Neural cell (in vitro differentiated cells): ENCODE measurements at regions not wholly inside any gene's neighbourhood (a gene's known extent, or its start where the extent isn't known, plus 50 kb on each side); places are given as distances from the start of the nearest gene placed in this dataset.

Source experiments
- H2AFZ ChIP-seq: fragments of 200-600, 300-800 bp; sonication (generic), shearing (Covaris generic); 2 replicates; pipeline ENCODE4 v1.6.0; 2014; ENCODE audit warnings: low read depth, mild to moderate bottlenecking, antibody characterized with exemption, low read length, moderate library complexity
- H3F3A ChIP-seq: fragments of 200-600 bp; shearing (Covaris generic); 2 replicates; pipeline ENCODE4 v1.6.1; 2016; ENCODE audit warnings: mild to moderate bottlenecking, moderate library complexity, mixed read lengths, antibody characterized with exemption, low read length; ENCODE audit not compliant: insufficient read depth, poor library complexity, severe bottlenecking
- H3K27ac ChIP-seq: fragments of 200-600, 300-800 bp; sonication (generic), shearing (Covaris generic); 2 replicates; pipeline ENCODE4 v1.5.1; 2014; ENCODE audit warnings: mild to moderate bottlenecking, low read length, moderate library complexity
- H3K27me3 ChIP-seq: fragments of 300-800, 200-600 bp; sonication (generic), shearing (Covaris generic); 2 replicates; pipeline ENCODE4 v1.6.0; 2014; ENCODE audit warnings: mild to moderate bottlenecking, low read depth, low read length, moderate library complexity; ENCODE audit not compliant: insufficient read depth
- H3K36me3 ChIP-seq: fragments of 300-800, 200-600 bp; sonication (generic), shearing (Covaris generic); 2 replicates; pipeline ENCODE4 v1.5.1; 2014; ENCODE audit warnings: mild to moderate bottlenecking, antibody characterized with exemption, low read length, moderate library complexity; ENCODE audit not compliant: insufficient read depth
- H3K4me2 ChIP-seq: fragments of 300-800, 200-600 bp; sonication (generic), shearing (Covaris generic); 2 replicates; pipeline ENCODE4 v1.6.0; 2014; ENCODE audit warnings: mild to moderate bottlenecking, low read length
- H3K4me3 ChIP-seq: fragments of 300-800, 200-600 bp; sonication (generic), shearing (Covaris generic); 2 replicates; pipeline ENCODE4 v1.5.1; 2014; ENCODE audit warnings: mild to moderate bottlenecking, low read length, moderate library complexity
- H3K79me2 ChIP-seq: fragments of 200-600 bp; shearing (Covaris generic); replicated peaks from 2 replicates; pipeline ENCODE4 v1.6.0; 2014; ENCODE audit warnings: mild to moderate bottlenecking, low read length, moderate library complexity; ENCODE audit not compliant: insufficient read depth
- H3K9ac ChIP-seq: fragments of 300-800, 200-600 bp; sonication (generic), shearing (Covaris generic); 2 replicates; pipeline ENCODE4 v1.6.1; 2016; ENCODE audit warnings: mild to moderate bottlenecking, low read length, mixed read lengths
- H3K9me2 ChIP-seq: fragments of 200-600 bp; shearing (Covaris generic); 2 replicates; pipeline ENCODE4 v1.6.1; 2016; ENCODE audit warnings: mild to moderate bottlenecking, low read length, mixed read lengths; ENCODE audit not compliant: insufficient read depth
- H3K9me3 ChIP-seq: fragments of 200-600, 300-800 bp; sonication (generic), shearing (Covaris generic); 2 replicates; pipeline ENCODE4 v1.6.1; 2016; ENCODE audit warnings: mild to moderate bottlenecking, mixed run types, low read length, moderate library complexity, mixed read lengths
- H4K20me1 ChIP-seq: fragments of 200-600 bp; shearing (Covaris generic); 2 replicates; pipeline ENCODE4 v1.6.1; 2016; ENCODE audit warnings: mild to moderate bottlenecking, mixed run types; ENCODE audit not compliant: insufficient read depth
- EP300 ChIP-seq: fragments of 450-650 bp; conservative IDR thresholded peaks from 2 replicates; pipeline ENCODE4 v1.6.1; 2014; ENCODE audit warnings: antibody characterized with exemption, mild to moderate bottlenecking, moderate library complexity; ENCODE audit not compliant: poor library complexity, severe bottlenecking
- EZH2 ChIP-seq: fragments of 200-600, 300-800 bp; shearing (Covaris generic), sonication (generic); IDR thresholded peaks from 2 replicates; pipeline ENCODE4 v1.6.1; 2014; ENCODE audit warnings: antibody characterized with exemption, low read length, borderline replicate concordance, mild to moderate bottlenecking; ENCODE audit not compliant: insufficient read depth, poor library complexity, severe bottlenecking
- MXI1 ChIP-seq: fragments of 450-650 bp; conservative IDR thresholded peaks from 2 replicates; pipeline ENCODE4 v1.6.1; 2014; ENCODE audit warnings: antibody characterized with exemption, mild to moderate bottlenecking; ENCODE audit not compliant: poor library complexity, severe bottlenecking
- POLR2AphosphoS5 ChIP-seq: IDR thresholded peaks from 2 replicates; pipeline ENCODE4 v1.6.1; 2012
- RAD21 ChIP-seq: fragments of 450-650 bp; conservative IDR thresholded peaks from 2 replicates; pipeline ENCODE4 v1.6.1; 2014; ENCODE audit warnings: antibody characterized with exemption, mild to moderate bottlenecking, moderate library complexity
- SMC3 ChIP-seq: fragments of 450-650 bp; conservative IDR thresholded peaks from 2 replicates; pipeline ENCODE4 v1.6.1; 2014; ENCODE audit warnings: antibody characterized with exemption, mild to moderate bottlenecking, moderate library complexity; ENCODE audit not compliant: poor library complexity
- TAF1 ChIP-seq: IDR thresholded peaks from 2 replicates; pipeline ENCODE4 v1.6.1; 2012; ENCODE audit warnings: low read depth
- TF ChIP-seq, protein P1 (sequence below): IDR thresholded peaks from 2 replicates; pipeline ENCODE4 v1.6.1; 2012; ENCODE audit warnings: borderline replicate concordance
- TF ChIP-seq, protein P2 (sequence below): fragments of 450-650 bp; IDR thresholded peaks from 2 replicates; pipeline ENCODE4 v1.5.1; 2014; ENCODE audit warnings: antibody characterized with exemption, mild to moderate bottlenecking, moderate library complexity; ENCODE audit not compliant: poor library complexity, severe bottlenecking

DNA sequence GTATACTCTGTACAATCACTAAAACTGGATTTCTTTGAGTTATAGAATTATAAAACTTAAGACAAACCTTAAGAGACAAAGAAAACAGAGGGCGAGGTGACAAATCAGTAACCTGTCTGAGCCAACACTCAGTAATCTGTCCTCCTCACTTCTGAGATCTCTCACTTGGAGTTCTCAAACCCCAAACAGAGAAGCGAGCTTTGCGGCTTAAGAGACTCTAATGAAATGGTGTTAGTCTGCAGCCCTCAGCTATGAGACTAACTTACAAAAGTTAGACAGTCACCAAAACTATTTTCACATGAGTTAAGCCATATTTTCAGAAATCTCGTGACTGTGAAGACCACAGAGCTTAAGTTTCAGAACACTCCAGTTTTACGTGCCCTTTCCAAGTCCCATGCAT, 140.6 kb downstream of the TMX3 start:
- Histone ChIP-seq H3K4me3 (no peak overlapping the region), H3K4me2 (no peak overlapping the region), H3F3A (no peaks in the 10 kb centered on the region), H3K9ac (no peak overlapping the region), H3K9me2 (no peaks in the 10 kb centered on the region), H4K20me1 (no peaks in the 10 kb centered on the region), H3K36me3 (no peaks in the 10 kb centered on the region), H2AFZ (no peak overlapping the region), H3K9me3 (peaks cover 4% of the 10 kb centered on the region), H3K27ac (no peak overlapping the region), H3K79me2 (no peaks in the 10 kb centered on the region), H3K27me3 (no peaks in the 10 kb centered on the region)
- TF ChIP-seq RAD21, result no peak
- TF ChIP-seq MXI1, result no peak
- no peak for TF ChIP-seq EP300
- no peak for TF ChIP-seq TAF1
- TF ChIP-seq, protein P1, sequence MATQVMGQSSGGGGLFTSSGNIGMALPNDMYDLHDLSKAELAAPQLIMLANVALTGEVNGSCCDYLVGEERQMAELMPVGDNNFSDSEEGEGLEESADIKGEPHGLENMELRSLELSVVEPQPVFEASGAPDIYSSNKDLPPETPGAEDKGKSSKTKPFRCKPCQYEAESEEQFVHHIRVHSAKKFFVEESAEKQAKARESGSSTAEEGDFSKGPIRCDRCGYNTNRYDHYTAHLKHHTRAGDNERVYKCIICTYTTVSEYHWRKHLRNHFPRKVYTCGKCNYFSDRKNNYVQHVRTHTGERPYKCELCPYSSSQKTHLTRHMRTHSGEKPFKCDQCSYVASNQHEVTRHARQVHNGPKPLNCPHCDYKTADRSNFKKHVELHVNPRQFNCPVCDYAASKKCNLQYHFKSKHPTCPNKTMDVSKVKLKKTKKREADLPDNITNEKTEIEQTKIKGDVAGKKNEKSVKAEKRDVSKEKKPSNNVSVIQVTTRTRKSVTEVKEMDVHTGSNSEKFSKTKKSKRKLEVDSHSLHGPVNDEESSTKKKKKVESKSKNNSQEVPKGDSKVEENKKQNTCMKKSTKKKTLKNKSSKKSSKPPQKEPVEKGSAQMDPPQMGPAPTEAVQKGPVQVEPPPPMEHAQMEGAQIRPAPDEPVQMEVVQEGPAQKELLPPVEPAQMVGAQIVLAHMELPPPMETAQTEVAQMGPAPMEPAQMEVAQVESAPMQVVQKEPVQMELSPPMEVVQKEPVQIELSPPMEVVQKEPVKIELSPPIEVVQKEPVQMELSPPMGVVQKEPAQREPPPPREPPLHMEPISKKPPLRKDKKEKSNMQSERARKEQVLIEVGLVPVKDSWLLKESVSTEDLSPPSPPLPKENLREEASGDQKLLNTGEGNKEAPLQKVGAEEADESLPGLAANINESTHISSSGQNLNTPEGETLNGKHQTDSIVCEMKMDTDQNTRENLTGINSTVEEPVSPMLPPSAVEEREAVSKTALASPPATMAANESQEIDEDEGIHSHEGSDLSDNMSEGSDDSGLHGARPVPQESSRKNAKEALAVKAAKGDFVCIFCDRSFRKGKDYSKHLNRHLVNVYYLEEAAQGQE, result no peak
- TF ChIP-seq POLR2AphosphoS5, result no peak
- no peak for TF ChIP-seq EZH2
- TF ChIP-seq, protein P2, sequence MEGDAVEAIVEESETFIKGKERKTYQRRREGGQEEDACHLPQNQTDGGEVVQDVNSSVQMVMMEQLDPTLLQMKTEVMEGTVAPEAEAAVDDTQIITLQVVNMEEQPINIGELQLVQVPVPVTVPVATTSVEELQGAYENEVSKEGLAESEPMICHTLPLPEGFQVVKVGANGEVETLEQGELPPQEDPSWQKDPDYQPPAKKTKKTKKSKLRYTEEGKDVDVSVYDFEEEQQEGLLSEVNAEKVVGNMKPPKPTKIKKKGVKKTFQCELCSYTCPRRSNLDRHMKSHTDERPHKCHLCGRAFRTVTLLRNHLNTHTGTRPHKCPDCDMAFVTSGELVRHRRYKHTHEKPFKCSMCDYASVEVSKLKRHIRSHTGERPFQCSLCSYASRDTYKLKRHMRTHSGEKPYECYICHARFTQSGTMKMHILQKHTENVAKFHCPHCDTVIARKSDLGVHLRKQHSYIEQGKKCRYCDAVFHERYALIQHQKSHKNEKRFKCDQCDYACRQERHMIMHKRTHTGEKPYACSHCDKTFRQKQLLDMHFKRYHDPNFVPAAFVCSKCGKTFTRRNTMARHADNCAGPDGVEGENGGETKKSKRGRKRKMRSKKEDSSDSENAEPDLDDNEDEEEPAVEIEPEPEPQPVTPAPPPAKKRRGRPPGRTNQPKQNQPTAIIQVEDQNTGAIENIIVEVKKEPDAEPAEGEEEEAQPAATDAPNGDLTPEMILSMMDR, result no peak
- no peak for TF ChIP-seq SMC3

DNA sequence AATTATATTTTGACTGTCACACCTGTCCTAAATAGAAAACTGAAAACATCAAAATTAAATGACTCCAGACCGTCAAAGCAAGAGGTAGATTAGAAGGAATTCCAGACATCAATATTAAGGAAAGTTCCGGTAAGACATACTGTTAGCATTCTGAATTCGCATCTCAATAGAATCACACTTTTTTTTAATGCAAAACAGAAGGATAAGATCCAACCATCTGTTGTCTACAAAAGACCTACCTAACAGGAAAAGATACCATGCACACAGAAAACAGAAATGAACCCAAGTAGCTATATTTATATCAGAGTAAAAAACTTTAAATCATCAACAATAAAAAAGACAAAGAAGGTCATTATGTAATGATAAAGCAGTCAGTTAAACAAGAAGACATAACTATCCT, 145.0 kb downstream of the TMX3 start:
- Histone ChIP-seq H3K9me2 (no peaks in the 10 kb centered on the region), H3K4me3 (no peak overlapping the region), H4K20me1 (no peaks in the 10 kb centered on the region), H3K9ac (no peak overlapping the region), H3K27ac (no peak overlapping the region), H3K79me2 (no peaks in the 10 kb centered on the region), H3K27me3 (no peaks in the 10 kb centered on the region), H3K9me3 (peaks cover 4% of the 10 kb centered on the region), H3K36me3 (no peaks in the 10 kb centered on the region), H2AFZ (no peak overlapping the region), H3K4me2 (no peak overlapping the region), H3F3A (peaks cover 3% of the 10 kb centered on the region)
- TF ChIP-seq EP300 (no peak), POLR2AphosphoS5 (no peak), MXI1 (no peak), EZH2 (no peak), TAF1 (no peak), SMC3 (no peak), RAD21 (no peak)
- TF ChIP-seq, protein P1, result no peak
- TF ChIP-seq, protein P2, result no peak
